PFSK-1 (cell line): ENCODE measurements at regions not wholly inside any gene's neighbourhood (a gene's known extent, or its start where the extent isn't known, plus 50 kb on each side); places are given as distances from the start of the nearest gene placed in this dataset.

ENCODE experiments used
- FOXP2 ChIP-seq: optimal IDR thresholded peaks from 2 replicates; pipeline ENCODE3; 2011; ENCODE audit warnings: borderline replicate concordance, control low read depth, inconsistent platforms; ENCODE audit not compliant: insufficient read depth; ENCODE audit errors: extremely low read length, extremely low read depth
- POLR2AphosphoS5 ChIP-seq: IDR thresholded peaks from 2 replicates; pipeline ENCODE4 v1.6.1; 2012; ENCODE audit warnings: low read depth, mild to moderate bottlenecking, control low read depth, low read length, moderate library complexity
- SIN3A ChIP-seq: IDR thresholded peaks from 2 replicates; pipeline ENCODE4 v1.6.1; 2012; ENCODE audit warnings: mild to moderate bottlenecking, low read length, moderate library complexity, borderline replicate concordance; ENCODE audit not compliant: insufficient read depth
- TAF1 ChIP-seq: IDR thresholded peaks from 2 replicates; pipeline ENCODE4 v1.6.1; 2012; ENCODE audit warnings: low read length, control low read depth, borderline replicate concordance; ENCODE audit not compliant: insufficient read depth
- TF ChIP-seq, protein P1 (sequence below), 2 experiments: IDR thresholded peaks; 2 replicates each; pipeline versions ENCODE4 v1.6.1 to v1.8.0; 2011 to 2012; ENCODE audit warnings: low read depth in 2 of 2, low read length in 2 of 2, control low read depth in 1 of 2, inconsistent platforms in 1 of 2, mild to moderate bottlenecking in 1 of 2, moderate library complexity in 1 of 2; ENCODE audit not compliant: insufficient read depth in 1 of 2

DNA sequence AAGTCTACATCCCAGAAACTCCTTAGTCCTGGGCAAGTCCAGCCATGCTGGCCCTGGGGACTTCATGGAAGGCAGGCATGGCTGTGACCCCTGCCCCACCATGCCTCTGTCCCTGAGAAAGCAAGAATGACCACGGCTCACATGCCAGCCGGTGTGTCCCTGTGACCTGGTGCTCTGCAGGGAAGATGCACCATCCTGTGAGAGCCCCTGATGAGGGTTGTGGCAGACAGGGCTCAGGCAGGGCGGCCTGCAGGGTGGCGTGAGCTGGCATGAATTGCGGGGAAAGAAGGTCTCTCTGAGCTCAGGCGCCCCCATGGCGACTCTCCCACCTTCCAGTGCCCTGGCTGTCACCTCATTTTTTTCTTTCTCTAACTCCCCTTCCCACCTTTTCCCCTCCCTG is 260.3 kb downstream of the RBFOX3 start:
- TF ChIP-seq TAF1 = no peak
- no peak for TF ChIP-seq SIN3A
- TF ChIP-seq FOXP2 = no peak
- TF ChIP-seq, protein P1, sequence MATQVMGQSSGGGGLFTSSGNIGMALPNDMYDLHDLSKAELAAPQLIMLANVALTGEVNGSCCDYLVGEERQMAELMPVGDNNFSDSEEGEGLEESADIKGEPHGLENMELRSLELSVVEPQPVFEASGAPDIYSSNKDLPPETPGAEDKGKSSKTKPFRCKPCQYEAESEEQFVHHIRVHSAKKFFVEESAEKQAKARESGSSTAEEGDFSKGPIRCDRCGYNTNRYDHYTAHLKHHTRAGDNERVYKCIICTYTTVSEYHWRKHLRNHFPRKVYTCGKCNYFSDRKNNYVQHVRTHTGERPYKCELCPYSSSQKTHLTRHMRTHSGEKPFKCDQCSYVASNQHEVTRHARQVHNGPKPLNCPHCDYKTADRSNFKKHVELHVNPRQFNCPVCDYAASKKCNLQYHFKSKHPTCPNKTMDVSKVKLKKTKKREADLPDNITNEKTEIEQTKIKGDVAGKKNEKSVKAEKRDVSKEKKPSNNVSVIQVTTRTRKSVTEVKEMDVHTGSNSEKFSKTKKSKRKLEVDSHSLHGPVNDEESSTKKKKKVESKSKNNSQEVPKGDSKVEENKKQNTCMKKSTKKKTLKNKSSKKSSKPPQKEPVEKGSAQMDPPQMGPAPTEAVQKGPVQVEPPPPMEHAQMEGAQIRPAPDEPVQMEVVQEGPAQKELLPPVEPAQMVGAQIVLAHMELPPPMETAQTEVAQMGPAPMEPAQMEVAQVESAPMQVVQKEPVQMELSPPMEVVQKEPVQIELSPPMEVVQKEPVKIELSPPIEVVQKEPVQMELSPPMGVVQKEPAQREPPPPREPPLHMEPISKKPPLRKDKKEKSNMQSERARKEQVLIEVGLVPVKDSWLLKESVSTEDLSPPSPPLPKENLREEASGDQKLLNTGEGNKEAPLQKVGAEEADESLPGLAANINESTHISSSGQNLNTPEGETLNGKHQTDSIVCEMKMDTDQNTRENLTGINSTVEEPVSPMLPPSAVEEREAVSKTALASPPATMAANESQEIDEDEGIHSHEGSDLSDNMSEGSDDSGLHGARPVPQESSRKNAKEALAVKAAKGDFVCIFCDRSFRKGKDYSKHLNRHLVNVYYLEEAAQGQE (IDR thresholded peaks at IDR 0.05; ENCODE audit: insufficient read depth in 1 of 2, low read depth in 2 of 2, low read length in 2 of 2) = no peak
- TF ChIP-seq POLR2AphosphoS5 = no peak

DNA sequence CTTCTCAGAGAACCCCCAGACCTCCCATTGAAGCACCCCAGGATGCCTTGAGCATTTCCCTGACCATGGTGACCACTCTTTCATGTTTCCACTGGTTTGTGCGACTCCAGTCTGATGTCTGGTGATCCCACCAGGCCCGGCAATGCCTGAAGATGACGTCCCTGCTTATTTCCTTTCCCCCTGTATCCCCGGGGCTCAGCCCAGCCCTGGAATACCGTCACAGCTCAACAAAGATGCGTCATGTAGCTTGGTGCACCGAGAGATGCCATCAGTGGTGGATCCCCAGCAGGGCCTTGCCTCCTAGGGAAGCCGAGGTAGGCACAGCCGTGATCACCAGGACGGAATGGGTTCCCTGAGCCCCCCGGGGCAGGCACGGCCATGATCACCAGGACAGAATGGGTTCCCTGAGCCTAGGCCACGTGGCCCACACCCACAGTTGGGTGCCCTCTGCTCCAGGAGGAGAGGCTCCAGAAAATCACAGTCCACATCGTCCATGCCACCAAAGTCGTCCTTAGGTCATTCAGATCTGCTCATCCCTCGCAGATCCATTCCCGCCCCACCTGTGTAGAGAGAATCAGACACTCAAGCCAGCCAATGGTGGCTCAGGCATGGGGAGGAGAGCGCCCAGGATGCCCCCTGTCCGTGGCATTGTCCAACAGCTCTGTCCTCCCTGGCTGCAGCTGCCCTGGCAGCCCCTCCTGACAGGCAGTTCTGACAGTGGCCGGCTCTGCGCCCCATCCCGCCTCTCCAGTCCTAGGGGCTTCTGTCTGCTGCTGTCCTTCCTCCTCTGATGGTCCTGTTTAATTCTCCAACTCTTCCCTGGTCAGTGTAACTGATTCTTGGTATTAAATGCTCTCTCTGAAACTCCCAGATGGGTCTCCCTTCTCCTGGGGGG is 261.1 kb downstream of the RBFOX3 start:
- TF ChIP-seq FOXP2 = no peak

DNA sequence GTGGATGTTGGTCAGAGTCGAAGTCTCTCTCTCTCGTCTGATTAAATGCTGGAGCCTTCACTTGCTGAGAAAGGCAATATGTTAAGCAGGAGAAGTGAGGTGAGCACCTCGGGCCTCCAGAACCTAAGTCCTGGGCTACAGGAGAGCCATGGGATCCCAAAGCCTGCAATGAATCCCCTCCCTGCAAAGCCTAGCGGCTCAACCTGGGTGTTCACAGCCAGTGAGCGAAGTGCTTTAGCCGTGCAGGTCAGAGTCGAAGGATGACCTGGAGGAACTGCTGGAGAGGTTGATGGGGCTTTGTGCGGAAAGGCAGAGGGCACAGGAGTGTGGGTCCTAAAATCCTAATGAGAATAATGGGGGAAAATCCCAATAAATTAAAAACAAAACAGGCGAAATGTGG is 267.8 kb downstream of the ENGASE start:
- no peak for TF ChIP-seq POLR2AphosphoS5
- no peak for TF ChIP-seq SIN3A
- TF ChIP-seq FOXP2 = no peak
- TF ChIP-seq, protein P1 (IDR thresholded peaks at IDR 0.05; ENCODE audit: insufficient read depth in 1 of 2, low read depth in 2 of 2, low read length in 2 of 2) = no peak
- TF ChIP-seq TAF1 = no peak

DNA sequence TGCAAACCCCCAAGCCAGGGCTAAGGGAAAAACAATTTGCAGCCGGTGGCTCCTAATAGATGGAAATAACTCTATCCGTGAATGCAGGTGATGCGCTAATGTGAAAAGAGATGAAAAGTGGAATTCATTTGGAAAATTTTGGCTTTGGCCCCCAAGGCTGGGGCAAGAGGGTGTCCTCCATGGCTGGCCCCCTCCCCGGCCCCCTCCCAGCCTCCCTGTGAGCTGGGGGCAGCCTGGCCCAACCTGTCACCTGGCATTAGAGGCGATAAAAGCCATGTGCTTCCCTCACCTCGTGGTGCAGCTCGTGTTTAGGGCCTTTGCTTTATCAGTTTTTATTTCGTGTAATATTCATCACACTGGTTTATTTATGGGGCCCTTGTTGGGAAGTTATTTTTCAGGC is 267.2 kb downstream of the ENGASE start:
- TF ChIP-seq TAF1 (no peak), SIN3A (no peak), POLR2AphosphoS5 (no peak), FOXP2 (no peak)
- TF ChIP-seq, protein P1 (IDR thresholded peaks at IDR 0.05; ENCODE audit: insufficient read depth in 1 of 2, low read depth in 2 of 2, low read length in 2 of 2) = no peak

DNA sequence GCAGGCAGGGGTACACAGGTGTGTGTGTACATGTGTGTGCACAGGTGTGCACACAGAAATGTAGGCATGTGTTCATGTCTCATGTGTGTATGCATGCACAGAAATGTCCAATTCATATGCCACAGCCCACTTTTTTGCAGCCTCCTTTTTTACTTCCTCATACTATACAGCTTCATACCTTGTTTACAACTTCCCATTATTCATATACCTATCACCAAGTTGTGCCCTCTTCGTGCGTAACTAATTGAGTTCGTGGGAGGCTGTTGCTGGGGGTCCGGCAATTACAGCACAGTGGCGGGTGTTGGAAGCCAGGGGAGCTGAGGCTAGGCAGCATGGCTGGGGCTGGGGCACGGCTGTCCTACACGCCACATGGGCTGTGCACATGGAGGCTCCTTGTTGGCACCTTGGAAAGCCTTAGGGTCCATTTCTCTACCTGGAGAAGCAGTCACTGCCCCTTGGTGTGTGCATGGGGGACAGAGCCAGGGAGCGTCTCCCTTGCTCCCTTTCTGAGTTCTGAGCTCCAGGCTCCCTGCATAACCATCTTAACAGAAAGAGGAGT is 266.7 kb downstream of the ENGASE start:
- TF ChIP-seq POLR2AphosphoS5 (no peak), FOXP2 (no peak), TAF1 (no peak), SIN3A (no peak)
- TF ChIP-seq, protein P1 (IDR thresholded peaks at IDR 0.05; ENCODE audit: insufficient read depth in 1 of 2, low read depth in 2 of 2, low read length in 2 of 2) = no peak
